ENCODE measurements at regions not wholly inside any gene's neighbourhood (a gene's known extent, or its start where the extent isn't known, plus 50 kb on each side); places are given as distances from the start of the nearest gene placed in this dataset.

- Histone ChIP-seq H3K9ac (ENCODE audit: insufficient read depth, low read depth, low read length) (no peak overlapping the region), H3K36me3 (replicated peaks in 1 of 2; ENCODE audit: control insufficient read depth in 1 of 2, insufficient read depth in 2 of 2, low read length in 2 of 2) (no peaks in the 10 kb centered on the region), H3K27me3 (ENCODE audit: control insufficient read depth in 1 of 2, insufficient read depth in 2 of 2, low read length in 2 of 2) (no peaks in the 10 kb centered on the region), H4K20me1 (ENCODE audit: insufficient read depth, low read length) (no peaks in the 10 kb centered on the region), H2AFZ (ENCODE audit: low read length) (no peak overlapping the region), H3K4me3 (replicated peaks in 1 of 3; ENCODE audit: insufficient read depth in 1 of 3, low read depth in 2 of 3, low read length in 3 of 3) (no peak overlapping the region), H3K4me1 (ENCODE audit: insufficient read depth, low read length) (no peaks in the 10 kb centered on the region), H3K27ac (ENCODE audit: extremely low read length, insufficient read depth, low read length) (no peak overlapping the region), H3K79me2 (ENCODE audit: insufficient read depth, low read length) (no peaks in the 10 kb centered on the region), H3K9me3 (ENCODE audit: low read length) (no peaks in the 10 kb centered on the region), H3K4me2 (ENCODE audit: low read depth, low read length) (no peak overlapping the region)
- TF ChIP-seq SCMH1 (CRISPR knock-in tag; IDR thresholded peaks at IDR 0.05; ENCODE audit: borderline replicate concordance) (no peak), SRF (IDR thresholded peaks at IDR 0.05; ENCODE audit: low read depth, low read length) (peak; percentile 71; the same call in 1 of the 2 replicates), CEBPB (IDR thresholded peaks at IDR 0.05; ENCODE audit: borderline replicate concordance, low read depth, low read length) (peak; percentile 38; the same call in 1 of the 2 replicates)
- CTCF ChIA-PET (ENCODE audit: low intra/inter-chr PET ratio, low total read pairs): no interaction called here
- intact Hi-C loops (cut with micrococcal nuclease; ENCODE audit: unreplicated experiment): no loop called here
- DNase-seq (ENCODE audit: low spot score) (no peak), FAIRE-seq (no peak), ATAC-seq (no peak)
- in situ Hi-C loops (cut with HindIII; ENCODE audit: extremely low pct_ligation_motif_present, low pct_unique_long_range_greater_than_20kb): no loop called here
- POLR2A ChIA-PET: no interaction called here
- 11% methylated on average over 8 of the region's 8 CpGs for WGBS (ENCODE audit: low lambda C conversion rate)
- no TSS peak for BruUV-seq (replicated peaks)
Observed at GRCh38 chr1:14476170-14476955, 122.1 kb upstream of the KAZN start.

GRCh38 chr1:14478120-14478519 lies 120.4 kb upstream of the KAZN start:
- H3K27ac ChIP-seq (ENCODE audit: extremely low read length, insufficient read depth, low read length): no peak overlapping the region
- ChIA-PET CTCF (ENCODE audit: low intra/inter-chr PET ratio, low total read pairs) (no interaction called here), POLR2A (no interaction called here)
- 2% methylated on average over 2 of the region's 2 CpGs for whole genome bisulfite sequencing (ENCODE audit: low lambda C conversion rate)
- no peak overlapping the region for H3K4me2 ChIP-seq (ENCODE audit: low read depth, low read length)
- DNase-seq (ENCODE audit: low spot score) (no peak), FAIRE-seq (no peak), ATAC-seq (no peak)
- in situ Hi-C loops (cut with HindIII; ENCODE audit: extremely low pct_ligation_motif_present, low pct_unique_long_range_greater_than_20kb) (no loop called here), intact Hi-C loops (cut with micrococcal nuclease; ENCODE audit: unreplicated experiment) (no loop called here)
- no peaks in the 10 kb centered on the region for H3K4me1 ChIP-seq (ENCODE audit: insufficient read depth, low read length)
- no peaks in the 10 kb centered on the region for H3K79me2 ChIP-seq (ENCODE audit: insufficient read depth, low read length)
- H3K27me3 ChIP-seq (ENCODE audit: control insufficient read depth in 1 of 2, insufficient read depth in 2 of 2, low read length in 2 of 2): no peaks in the 10 kb centered on the region; a peak in 1 of 5 replicates
- no peak overlapping the region for H3K9ac ChIP-seq (ENCODE audit: insufficient read depth, low read depth, low read length)
- H3K9me3 ChIP-seq (ENCODE audit: low read length): no peaks in the 10 kb centered on the region
- no peaks in the 10 kb centered on the region for H4K20me1 ChIP-seq (ENCODE audit: insufficient read depth, low read length)
- H3K36me3 ChIP-seq (replicated peaks in 1 of 2; ENCODE audit: control insufficient read depth in 1 of 2, insufficient read depth in 2 of 2, low read length in 2 of 2): no peaks in the 10 kb centered on the region
- no peak overlapping the region for H3K4me3 ChIP-seq (replicated peaks in 1 of 3; ENCODE audit: insufficient read depth in 1 of 3, low read depth in 2 of 3, low read length in 3 of 3)
- BruUV-seq (replicated peaks): no TSS peak
- no peak overlapping the region for H2AFZ ChIP-seq (ENCODE audit: low read length)
- TF ChIP-seq NFE2L2 (IDR thresholded peaks at IDR 0.05; ENCODE audit: low read length) (no peak), ZBTB37 (CRISPR knock-in tag; IDR thresholded peaks at IDR 0.05) (no peak), CBX2 (IDR thresholded peaks at IDR 0.05; ENCODE audit: low read depth, low read length) (no peak), CBX2 (CRISPR knock-in tag; IDR thresholded peaks at IDR 0.05; ENCODE audit: low read depth) (no peak), ADNP (CRISPR knock-in tag; IDR thresholded peaks at IDR 0.05) (no peak), ZNF687 (CRISPR knock-in tag; IDR thresholded peaks at IDR 0.05) (no peak), ZNF556 (CRISPR knock-in tag; IDR thresholded peaks at IDR 0.05; ENCODE audit: borderline replicate concordance) (no peak), RBM22 (optimal IDR thresholded peaks at IDR 0.05; ENCODE audit: low read length) (no peak), SIN3A (IDR thresholded peaks at IDR 0.05; ENCODE audit: borderline replicate concordance, low read depth, low read length) (no peak), ZNF484 (CRISPR knock-in tag; IDR thresholded peaks at IDR 0.05; ENCODE audit: borderline replicate concordance, low read depth) (no peak), RXRB (CRISPR knock-in tag; IDR thresholded peaks at IDR 0.05; ENCODE audit: borderline replicate concordance) (no peak)
